Lower leg skin (tissue), 3 donors: ENCODE measurements at regions not wholly inside any gene's neighbourhood (a gene's known extent, or its start where the extent isn't known, plus 50 kb on each side); places are given as distances from the start of the nearest gene placed in this dataset.

ENCODE experiments used
- CTCF ChIP-seq, 3 donors: fragments of 450-650 bp; IDR thresholded peaks; one replicate each; pipeline ENCODE4 v1.5.1; 2016; ENCODE audit warnings: antibody characterized with exemption in 3 of 3, mild to moderate bottlenecking in 3 of 3, moderate library complexity in 2 of 3
- POLR2A ChIP-seq, 2 donors: fragments of 450-650 bp; IDR thresholded peaks; one replicate each; pipeline ENCODE4 v1.6.1; 2016 to 2017; ENCODE audit warnings: antibody characterized with exemption in 2 of 2, mild to moderate bottlenecking in 1 of 2, moderate library complexity in 1 of 2

- TF ChIP-seq CTCF (IDR thresholded peaks at IDR 0.05) (no peak), POLR2A (IDR thresholded peaks at IDR 0.05) (no peak)
Measured at GRCh38 chr4:65265526-65265925, 404.8 kb downstream of the EPHA5 start.
